ENCODE measurements at regions not wholly inside any gene's neighbourhood (a gene's known extent, or its start where the extent isn't known, plus 50 kb on each side); places are given as distances from the start of the nearest gene placed in this dataset.

GRCh38 chr2:52070665-52071064, 1038.7 kb upstream of the NRXN1 start:
- no peak overlapping the region for H3K4me3 ChIP-seq (ENCODE audit: low read depth, low read length)
- no peak for TF ChIP-seq CTCF (IDR thresholded peaks at IDR 0.05; ENCODE audit: borderline replicate concordance, insufficient read depth, low read depth, low read length)

GRCh38 chr2:52064234-52064633, 1032.3 kb upstream of the NRXN1 start:
- no peak overlapping the region for H3K4me3 ChIP-seq (ENCODE audit: low read depth, low read length)
- no peak for TF ChIP-seq CTCF (IDR thresholded peaks at IDR 0.05; ENCODE audit: borderline replicate concordance, insufficient read depth, low read depth, low read length)

GRCh38 chr2:52054824-52055223, 1022.9 kb upstream of the NRXN1 start:
- TF ChIP-seq CTCF (IDR thresholded peaks at IDR 0.05; ENCODE audit: borderline replicate concordance, insufficient read depth, low read depth, low read length): no peak

GRCh38 chr2:52036853-52037252, 1004.9 kb upstream of the NRXN1 start:
- no peak for TF ChIP-seq CTCF (IDR thresholded peaks at IDR 0.05; ENCODE audit: borderline replicate concordance, insufficient read depth, low read depth, low read length)
- H3K4me3 ChIP-seq (ENCODE audit: low read depth, low read length): no peak overlapping the region

More at GRCh38 chr2:52054824-52055223, 1022.9 kb upstream of the NRXN1 start:
- H3K4me3 ChIP-seq (ENCODE audit: low read depth, low read length): no peak overlapping the region

- no peak for TF ChIP-seq CTCF (IDR thresholded peaks at IDR 0.05; ENCODE audit: borderline replicate concordance, insufficient read depth, low read depth, low read length)
- H3K4me3 ChIP-seq (ENCODE audit: low read depth, low read length): no peak overlapping the region
These were observed 1004.1 kb upstream of the NRXN1 start for GRCh38 chr2:52036024-52036423.

- no peak for TF ChIP-seq CTCF (IDR thresholded peaks at IDR 0.05; ENCODE audit: borderline replicate concordance, insufficient read depth, low read depth, low read length)
- no peak overlapping the region for H3K4me3 ChIP-seq (ENCODE audit: low read depth, low read length)
These were observed 1003.5 kb upstream of the NRXN1 start for GRCh38 chr2:52035391-52035790.

- no peak overlapping the region for H3K4me3 ChIP-seq (ENCODE audit: low read depth, low read length)
- TF ChIP-seq CTCF (IDR thresholded peaks at IDR 0.05; ENCODE audit: borderline replicate concordance, insufficient read depth, low read depth, low read length): no peak
These were observed 1002.8 kb upstream of the NRXN1 start for GRCh38 chr2:52034706-52035105.
